HEK293 (cell line): ENCODE measurements at regions not wholly inside any gene's neighbourhood (a gene's known extent, or its start where the extent isn't known, plus 50 kb on each side); places are given as distances from the start of the nearest gene placed in this dataset.

Experiments used
- ZFP3 ChIP-seq: fragments of 450-650 bp; formaldehyde crosslinking; IDR thresholded peaks from 2 replicates; pipeline ENCODE4 v1.5.1; 2016; ENCODE audit warnings: low read depth, missing biosample characterization, missing genetic modification characterization
- ZNF324 ChIP-seq: fragments of 450-650 bp; formaldehyde crosslinking; IDR thresholded peaks from 2 replicates; pipeline ENCODE4 v1.5.1; 2016; ENCODE audit warnings: missing biosample characterization, missing genetic modification characterization

DNA sequence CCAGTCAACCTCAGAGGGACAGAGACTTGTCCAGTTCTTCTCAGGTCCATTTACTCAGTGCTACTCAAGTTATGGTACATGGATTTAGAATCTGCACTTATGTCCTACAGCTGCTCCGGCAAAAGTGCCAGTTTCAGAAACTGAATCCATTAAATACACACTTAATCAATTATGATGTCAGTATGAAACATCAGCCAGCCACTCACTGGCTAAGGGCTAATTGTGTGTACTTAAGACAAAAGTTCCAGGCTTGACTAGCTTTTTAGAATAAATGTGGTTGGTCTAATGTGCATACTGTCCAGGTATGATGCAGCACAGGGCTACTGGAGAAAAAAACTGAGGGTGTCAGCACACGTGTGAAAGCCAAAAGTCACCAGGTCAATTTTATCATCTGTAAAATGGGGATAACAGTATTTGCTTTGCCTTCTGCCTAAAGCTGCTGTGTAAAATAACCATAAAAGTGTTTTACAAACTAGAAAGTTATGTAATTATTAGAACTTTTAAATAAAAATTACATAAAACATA, 55.4 kb upstream of the CYP2D6 start:
- TF ChIP-seq ZNF324 (tag by site-specific recombination) (no peak), ZFP3 (tag by site-specific recombination) (no peak)
